PC-3 (cell line): ENCODE measurements at regions not wholly inside any gene's neighbourhood (a gene's known extent, or its start where the extent isn't known, plus 50 kb on each side); places are given as distances from the start of the nearest gene placed in this dataset.

Experiments
- ATAC-seq: fragments of 200-7000 bp; cut with Tn5 transposase; 2 replicates; pipeline ENCODE4 v1.9.1; 2020; ENCODE audit warnings: mild to moderate bottlenecking, moderate library complexity
- BruUV-seq: library from RNA; stranded (reverse); fragments of 400-500 nt; replicated peaks from 2 replicates; lab custom pipeline; 2021; lab: Mats Ljungman, UMichigan
- CTCF ChIA-PET: fragments of 300-600 bp; sonication (Branson Sonifier 250); formaldehyde crosslinking; loops from one replicate; lab custom pipeline; 2022; ENCODE audit warnings: antibody characterized with exemption; lab: Charles Lee
- POLR2A ChIA-PET: fragments of 300-600 bp; sonication (Branson Sonifier 250); formaldehyde crosslinking; loops from one replicate; lab custom pipeline; 2022; ENCODE audit warnings: antibody characterized with exemption; ENCODE audit not compliant: unreplicated experiment; lab: Charles Lee
- DNase-seq: peaks from one replicate; pipeline ENCODE4 v3.0.0-alpha.2; 2015
- H2AFZ ChIP-seq: fragments of 300-600 bp; sonication (generic); 2 replicates; pipeline ENCODE4 v1.6.0; 2016; ENCODE audit warnings: antibody characterized with exemption, low read length
- H3F3A ChIP-seq: fragments of 300-600 bp; sonication (generic); one replicate; pipeline ENCODE4 v1.6.0; 2017; ENCODE audit warnings: antibody characterized with exemption, low read length, control low read depth, mild to moderate bottlenecking; ENCODE audit not compliant: unreplicated experiment
- H3K27ac ChIP-seq: fragments of 300-600 bp; sonication (generic); 2 replicates; pipeline ENCODE4 v1.5.1; 2016; ENCODE audit warnings: mild to moderate bottlenecking, low read length
- H3K27me3 ChIP-seq: fragments of 300-600 bp; sonication (generic); 2 replicates; pipeline ENCODE4 v1.6.1; 2016; ENCODE audit warnings: low read length, mixed read lengths
- H3K36me3 ChIP-seq: fragments of 300-600 bp; sonication (generic); 2 replicates; pipeline ENCODE4 v1.6.1; 2016; ENCODE audit warnings: low read depth, mixed run types, low read length, mixed read lengths
- H3K4me1 ChIP-seq: fragments of 300-600 bp; sonication (generic); 2 replicates; pipeline ENCODE4 v1.5.1; 2016; ENCODE audit warnings: low read length; ENCODE audit not compliant: insufficient read depth
- H3K4me2 ChIP-seq: fragments of 300-600 bp; sonication (generic); 2 replicates; pipeline ENCODE4 v1.6.0; 2016; ENCODE audit warnings: low read length
- H3K4me3 ChIP-seq: fragments of 300-600 bp; sonication (generic); 2 replicates; pipeline ENCODE4 v1.5.1; 2016; ENCODE audit warnings: mild to moderate bottlenecking, low read length, mixed read lengths
- H3K79me2 ChIP-seq: fragments of 300-600 bp; sonication (generic); 2 replicates; pipeline ENCODE4 v1.6.1; 2017; ENCODE audit warnings: low read length, mixed read lengths
- H3K9ac ChIP-seq: fragments of 300-600 bp; sonication (generic); 2 replicates; pipeline ENCODE4 v1.6.0; 2016; ENCODE audit warnings: mild to moderate bottlenecking, low read length
- H3K9me2 ChIP-seq: fragments of 300-600 bp; sonication (generic); replicated peaks from 2 replicates; pipeline ENCODE4 v1.6.1; 2016; ENCODE audit warnings: mixed run types, low read length, mixed read lengths
- H3K9me3 ChIP-seq: fragments of 300-600 bp; sonication (generic); 2 replicates; pipeline ENCODE4 v1.6.1; 2016; ENCODE audit warnings: low read length, mixed read lengths
- H4K20me1 ChIP-seq: fragments of 300-600 bp; sonication (generic); 2 replicates; pipeline ENCODE4 v1.6.1; 2016; ENCODE audit warnings: low read length, mixed read lengths
- CTCF ChIP-seq: fragments of 300-600 bp; sonication (generic); conservative IDR thresholded peaks from 2 replicates; pipeline ENCODE4 v1.5.1; 2017; ENCODE audit warnings: antibody characterized with exemption, low read depth, mild to moderate bottlenecking, low read length
- EZH2 ChIP-seq: fragments of 300-600 bp; sonication (generic); IDR thresholded peaks from one replicate; pipeline ENCODE4 v1.6.1; 2017; ENCODE audit warnings: antibody characterized with exemption, mild to moderate bottlenecking, low read length; ENCODE audit not compliant: unreplicated experiment
- EZH2phosphoT487 ChIP-seq: fragments of 300-600 bp; sonication (generic); IDR thresholded peaks from 2 replicates; pipeline ENCODE4 v1.6.1; 2018; ENCODE audit warnings: mild to moderate bottlenecking, antibody characterized with exemption, low read length, borderline replicate concordance
- intact Hi-C: fragments of 100-400 bp; cut with micrococcal nuclease; formaldehyde crosslinking; loops from 2 replicates; pipeline ENCODE4 v1.9.0; 2023

DNA sequence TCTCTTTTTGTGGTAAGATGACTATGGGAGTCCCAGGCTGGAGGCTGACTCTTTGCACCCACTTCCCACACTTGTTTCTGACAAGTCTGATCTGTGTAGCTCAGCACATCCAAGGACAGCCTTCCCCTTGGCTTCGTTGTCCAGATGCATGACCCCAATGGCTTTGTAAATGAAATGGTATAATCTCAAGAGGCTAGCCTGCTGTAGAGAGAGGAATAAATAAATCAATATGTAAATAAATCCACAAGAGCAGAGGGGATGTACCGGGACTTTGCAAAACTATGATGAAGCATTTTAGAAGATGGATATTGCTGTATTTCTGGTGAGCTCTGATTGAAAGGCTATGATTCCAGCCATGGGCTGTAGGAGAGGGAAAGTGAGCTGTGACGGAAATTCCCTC is 79.9 kb upstream of the NEO1 start:
- Histone ChIP-seq H3K27ac (no peak overlapping the region), H3K4me1 (no peaks in the 10 kb centered on the region), H3F3A (no peaks in the 10 kb centered on the region), H3K36me3 (no peaks in the 10 kb centered on the region), H3K79me2 (no peaks in the 10 kb centered on the region), H3K4me3 (no peak overlapping the region), H3K4me2 (no peak overlapping the region), H4K20me1 (no peaks in the 10 kb centered on the region), H3K9ac (no peak overlapping the region), H3K27me3 (peaks cover 28% of the 10 kb centered on the region), H2AFZ (no peak overlapping the region), H3K9me3 (no peaks in the 10 kb centered on the region), H3K9me2 (no peaks in the 10 kb centered on the region)
- no peak for TF ChIP-seq EZH2phosphoT487
- TF ChIP-seq CTCF: no peak
- no peak for TF ChIP-seq EZH2
- DNase-seq: no peak
- ChIA-PET CTCF (no interaction called here), POLR2A (no interaction called here)
- ATAC-seq: no peak
- no TSS peak for BruUV-seq
- intact Hi-C loops: no loop called here

DNA sequence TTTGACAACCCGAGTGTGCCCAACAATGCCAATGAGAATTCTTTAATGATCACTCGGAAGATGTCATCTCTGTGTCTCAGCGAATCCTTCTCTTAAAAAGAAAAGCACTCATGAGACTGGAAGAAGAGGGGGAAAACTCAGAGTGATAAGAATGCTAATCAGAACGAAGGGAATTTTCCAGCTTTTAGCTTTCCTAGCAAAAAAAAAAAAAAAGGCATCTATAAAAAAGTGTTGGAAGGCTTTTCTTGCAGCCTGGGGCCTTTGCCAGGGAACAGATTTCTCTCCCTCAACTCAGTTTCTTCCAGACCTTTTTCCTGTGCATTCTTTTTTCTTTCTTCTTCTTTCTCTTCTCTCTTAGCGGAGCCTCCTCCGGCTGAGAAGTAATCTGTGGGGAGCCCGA is 80.5 kb upstream of the NEO1 start:
- Histone ChIP-seq H3K79me2 (no peaks in the 10 kb centered on the region), H3K27me3 (peaks cover 23% of the 10 kb centered on the region), H3K4me3 (no peak overlapping the region), H3K9me2 (no peaks in the 10 kb centered on the region), H3K4me2 (no peak overlapping the region), H3K27ac (no peak overlapping the region), H4K20me1 (no peaks in the 10 kb centered on the region), H2AFZ (no peak overlapping the region), H3K9me3 (no peaks in the 10 kb centered on the region), H3F3A (no peaks in the 10 kb centered on the region), H3K9ac (no peak overlapping the region), H3K4me1 (no peaks in the 10 kb centered on the region), H3K36me3 (no peaks in the 10 kb centered on the region)
- ChIA-PET POLR2A (no interaction called here), CTCF (no interaction called here)
- no peak for TF ChIP-seq EZH2phosphoT487
- TF ChIP-seq EZH2: no peak
- TF ChIP-seq CTCF: no peak
- ATAC-seq: no peak
- intact Hi-C loops: no loop called here
- BruUV-seq: no TSS peak
- no peak for DNase-seq

DNA sequence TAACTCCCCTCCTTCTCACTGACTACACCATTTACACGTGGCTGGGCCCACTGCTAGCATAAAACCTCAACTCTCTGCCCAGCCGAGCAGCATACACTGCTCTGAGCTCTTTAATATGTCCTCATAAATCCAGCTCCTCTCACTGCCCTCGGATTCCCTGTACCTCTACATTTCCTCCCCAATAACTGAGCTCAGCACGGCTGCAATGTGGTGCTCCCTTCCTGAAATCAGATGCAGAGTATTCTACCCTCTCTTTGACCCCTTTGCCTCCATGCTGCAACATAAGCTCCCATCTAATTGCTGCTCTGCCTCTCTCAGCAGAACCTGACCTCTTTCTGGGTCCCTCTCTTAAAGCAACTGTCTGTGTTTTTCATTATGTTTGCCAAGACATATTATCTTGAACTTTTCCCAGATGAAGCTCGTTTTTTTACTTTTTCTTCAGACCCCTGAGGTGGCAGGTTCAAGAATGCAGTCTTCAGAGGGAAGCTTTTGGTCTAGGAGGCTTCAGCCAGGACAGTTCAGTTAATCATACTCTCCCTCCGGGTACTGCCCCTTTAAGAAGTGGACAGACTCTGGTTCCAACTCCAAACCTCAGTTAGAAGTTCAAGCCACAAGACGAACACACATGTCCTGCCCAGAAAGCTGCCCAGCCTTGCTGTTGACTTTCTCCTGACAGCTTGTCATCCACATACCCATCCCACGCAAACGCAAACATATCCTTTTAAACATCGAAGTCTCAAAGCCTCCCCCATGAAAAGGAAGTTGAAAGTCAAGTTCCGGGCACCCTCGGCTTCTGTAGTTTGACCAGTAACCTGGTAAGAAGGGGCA is 81.1 kb upstream of the NEO1 start:
- ChIA-PET POLR2A (no interaction called here), CTCF (no interaction called here)
- no peak for DNase-seq
- H3K4me2 ChIP-seq: no peak overlapping the region
- no peaks in the 10 kb centered on the region for H4K20me1 ChIP-seq
- H3K4me3 ChIP-seq: no peak overlapping the region
- no peaks in the 10 kb centered on the region for H3K4me1 ChIP-seq
- no peaks in the 10 kb centered on the region for H3K9me3 ChIP-seq
- ATAC-seq: no peak
- BruUV-seq: no TSS peak
- peaks cover 17% of the 10 kb centered on the region for H3K27me3 ChIP-seq
- no peak overlapping the region for H3K9ac ChIP-seq
- H3F3A ChIP-seq: no peaks in the 10 kb centered on the region
- H3K79me2 ChIP-seq: no peaks in the 10 kb centered on the region
- intact Hi-C loops: no loop called here
- TF ChIP-seq EZH2 (no peak), CTCF (no peak), EZH2phosphoT487 (no peak)
- H3K9me2 ChIP-seq: no peaks in the 10 kb centered on the region
- no peak overlapping the region for H3K27ac ChIP-seq
- H3K36me3 ChIP-seq: no peaks in the 10 kb centered on the region
- no peak overlapping the region for H2AFZ ChIP-seq
